Neuronal stem cell (in vitro differentiated cells): ENCODE measurements at regions not wholly inside any gene's neighbourhood (a gene's known extent, or its start where the extent isn't known, plus 50 kb on each side); places are given as distances from the start of the nearest gene placed in this dataset.

Experiments used
- DNase-seq: peaks from one replicate; pipeline ENCODE4 v3.0.0-alpha.2; 2013; ENCODE audit warnings: low spot score
- H2AFZ ChIP-seq: one replicate; pipeline ENCODE4 v1.6.1; 2013; ENCODE audit warnings: mild to moderate bottlenecking, low read length, inconsistent platforms
- H2AK5ac ChIP-seq: 2 replicates; pipeline ENCODE4 v1.6.1; 2013; ENCODE audit warnings: low read depth, mild to moderate bottlenecking, inconsistent platforms, low read length, moderate library complexity, mixed read lengths
- H2BK120ac ChIP-seq: 2 replicates; pipeline ENCODE4 v1.6.1; 2013; ENCODE audit warnings: low read depth, mild to moderate bottlenecking, inconsistent platforms, low read length, moderate library complexity, mixed read lengths
- H2BK12ac ChIP-seq: one replicate; pipeline ENCODE4 v1.6.1; 2013; ENCODE audit warnings: low read length, inconsistent platforms
- H2BK15ac ChIP-seq: 2 replicates; pipeline ENCODE4 v1.6.1; 2013; ENCODE audit warnings: mild to moderate bottlenecking, low read length, inconsistent platforms, mixed read lengths
- H2BK5ac ChIP-seq: one replicate; pipeline ENCODE4 v1.6.1; 2013; ENCODE audit warnings: inconsistent platforms, mild to moderate bottlenecking, low read length, moderate library complexity
- H3K14ac ChIP-seq: one replicate; pipeline ENCODE4 v1.6.1; 2013; ENCODE audit warnings: low read length, inconsistent platforms
- H3K18ac ChIP-seq: 2 replicates; pipeline ENCODE4 v1.6.1; 2013; ENCODE audit warnings: low read length, inconsistent platforms
- H3K23ac ChIP-seq: 2 replicates; pipeline ENCODE4 v1.6.1; 2013; ENCODE audit warnings: low read depth, mild to moderate bottlenecking, mixed read lengths, low read length, inconsistent platforms; ENCODE audit not compliant: poor library complexity
- H3K27ac ChIP-seq: replicated peaks from 3 replicates; pipeline ENCODE4 v1.5.1; 2013; ENCODE audit warnings: low read length, inconsistent platforms
- H3K27me3 ChIP-seq, 3 experiments: 2 replicates each; pipeline ENCODE4 v1.6.1; 2013; ENCODE audit warnings: low read length in 3 of 3, mild to moderate bottlenecking in 2 of 3, inconsistent platforms in 1 of 3, low read depth in 1 of 3, mixed read lengths in 1 of 3, moderate library complexity in 1 of 3; ENCODE audit not compliant: control insufficient read depth in 3 of 3, insufficient read depth in 3 of 3
- H3K36me3 ChIP-seq, 2 donors: replicated peaks in 1 of 2; 2 replicates each; pipeline ENCODE4 v1.6.1; 2013; ENCODE audit warnings: low read length in 2 of 2; ENCODE audit not compliant: control insufficient read depth in 2 of 2, insufficient read depth in 2 of 2
- H3K4ac ChIP-seq: 2 replicates; pipeline ENCODE4 v1.6.1; 2013; ENCODE audit warnings: inconsistent platforms, mild to moderate bottlenecking, low read length, moderate library complexity
- H3K4me1 ChIP-seq, 2 donors: 1 replicate in 1 of 2; 2 replicates in 1 of 2; pipeline ENCODE4 v1.6.1; 2013; ENCODE audit warnings: low read length in 2 of 2, low read depth in 1 of 2; ENCODE audit not compliant: control insufficient read depth in 2 of 2, insufficient read depth in 1 of 2
- H3K4me2 ChIP-seq: one replicate; pipeline ENCODE4 v1.6.1; 2013; ENCODE audit warnings: mild to moderate bottlenecking, low read length, inconsistent platforms; ENCODE audit not compliant: insufficient read depth, poor library complexity, severe bottlenecking
- H3K4me3 ChIP-seq, 2 donors: 2 replicates each; pipeline ENCODE4 v1.5.1; 2013; ENCODE audit warnings: low read length in 2 of 2, mild to moderate bottlenecking in 2 of 2, inconsistent platforms in 1 of 2, moderate library complexity in 1 of 2
- H3K79me1 ChIP-seq: one replicate; pipeline ENCODE4 v1.6.1; 2013; ENCODE audit warnings: low read depth, mild to moderate bottlenecking, inconsistent platforms, low read length, moderate library complexity
- H3K9ac ChIP-seq: one replicate; pipeline ENCODE4 v1.6.1; 2013; ENCODE audit warnings: mild to moderate bottlenecking, low read depth, low read length, inconsistent platforms; ENCODE audit not compliant: poor library complexity
- H3K9me3 ChIP-seq, 2 donors: replicated peaks in 1 of 2; 2 replicates each; pipeline versions ENCODE3 to v1.6.1; 2013; ENCODE audit warnings: low read length in 2 of 2, mild to moderate bottlenecking in 2 of 2, inconsistent platforms in 1 of 2, low read depth in 1 of 2, mixed read lengths in 1 of 2, moderate library complexity in 1 of 2; ENCODE audit not compliant: control insufficient read depth in 2 of 2, insufficient read depth in 1 of 2
- H4K8ac ChIP-seq: one replicate; pipeline ENCODE4 v1.6.1; 2013; ENCODE audit warnings: low read depth, mild to moderate bottlenecking, inconsistent platforms, low read length, moderate library complexity
- H4K91ac ChIP-seq: one replicate; pipeline ENCODE4 v1.6.1; 2013; ENCODE audit warnings: low read length, low read depth, mild to moderate bottlenecking, inconsistent platforms; ENCODE audit not compliant: poor library complexity
- WGBS, 2 donors: extraction: QIAGEN DNeasy Blood & Tissue Kit; methylation state at CpG; one replicate each; pipeline ENCODE4 v1.1.7; 2013; ENCODE audit warnings: missing lambda C conversion rate in 2 of 2, mixed read lengths in 1 of 2; ENCODE audit not compliant: insufficient read length in 2 of 2, insufficient replicate concordance in 1 of 2; ENCODE audit errors: extremely low coverage in 2 of 2; 5-methylcytosine and 5-hydroxymethylcytosine counted together

DNA sequence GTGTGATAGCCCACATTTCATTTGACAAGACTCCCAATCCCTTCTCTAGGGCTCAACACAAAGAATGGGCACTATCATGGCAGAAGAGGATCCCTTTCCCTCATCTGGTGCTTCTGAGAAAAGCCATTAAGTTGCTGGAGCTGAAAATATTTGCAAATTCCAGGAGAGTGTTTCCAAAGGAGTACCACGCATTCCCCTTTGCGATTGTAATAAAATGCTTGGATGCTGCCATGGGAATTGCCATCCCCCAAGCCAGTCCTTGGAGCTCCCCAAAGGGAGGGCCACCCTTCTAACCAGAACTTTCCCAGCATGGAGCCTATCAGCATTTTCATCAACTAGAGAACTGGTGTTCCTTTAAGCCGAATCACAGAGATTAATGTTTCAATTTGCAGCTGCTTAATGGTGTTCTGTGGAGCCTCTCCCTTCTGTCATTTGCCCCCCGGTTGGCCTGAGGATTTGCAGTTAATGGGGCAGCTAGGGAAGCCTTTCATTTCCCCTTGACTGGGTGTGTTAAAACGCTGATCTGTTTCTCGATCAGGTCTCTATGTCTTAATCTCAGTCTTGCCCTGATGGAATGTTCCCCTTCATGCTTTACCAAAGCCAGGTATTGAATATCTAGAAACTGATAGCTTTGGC lies 133.0 kb downstream of the ENC1 start:
- no peak overlapping the region for H3K4me3 ChIP-seq
- no peak overlapping the region for H3K23ac ChIP-seq
- no peaks in the 10 kb centered on the region for H3K36me3 ChIP-seq
- no peaks in the 10 kb centered on the region for H3K27me3 ChIP-seq
- H2AFZ ChIP-seq, result peak overlapping the region; percentile 21
- H3K4ac ChIP-seq, result no peak overlapping the region
- no peak overlapping the region for H2BK15ac ChIP-seq
- H3K14ac ChIP-seq, result no peak overlapping the region
- no peak overlapping the region for H4K8ac ChIP-seq
- WGBS, 2 donors, result no CpG with 5 or more reads among the region's 6 CpGs
- H2AK5ac ChIP-seq, result no peak overlapping the region
- no peak overlapping the region for H2BK12ac ChIP-seq
- DNase-seq, result no peak
- H2BK5ac ChIP-seq, result no peak overlapping the region
- H3K27ac ChIP-seq, result no peak overlapping the region
- no peaks in the 10 kb centered on the region for H3K79me1 ChIP-seq
- no peak overlapping the region for H3K9ac ChIP-seq
- no peak overlapping the region for H3K4me2 ChIP-seq
- peaks cover 0 to 2% of the 10 kb centered on the region in 2 donors for H3K4me1 ChIP-seq
- no peak overlapping the region for H4K91ac ChIP-seq
- H3K9me3 ChIP-seq, result no peaks in the 10 kb centered on the region
- H2BK120ac ChIP-seq, result no peak overlapping the region
- H3K18ac ChIP-seq, result no peak overlapping the region

DNA sequence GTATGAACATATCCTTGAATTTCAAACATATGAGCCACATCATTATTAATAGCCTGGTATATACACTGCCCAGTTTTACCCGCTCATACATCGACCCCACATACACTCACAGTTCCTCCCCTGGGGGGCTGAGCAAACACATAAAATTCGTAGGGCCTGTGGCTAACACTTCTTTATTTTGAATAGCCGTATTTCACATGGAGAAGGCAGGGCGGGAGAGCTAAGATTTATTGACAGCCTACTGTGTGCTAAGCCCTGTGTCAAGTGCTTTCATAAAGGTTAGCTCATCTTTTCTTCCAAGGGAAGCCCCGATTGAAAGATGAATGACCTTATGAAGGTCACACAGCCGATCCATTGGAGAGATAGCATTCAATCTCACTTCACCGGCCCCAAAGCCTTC lies 134.4 kb downstream of the ENC1 start:
- Histone ChIP-seq H3K18ac (peak overlapping the region; percentile 79), H3K4me3 (no peak overlapping the region), H3K23ac (no peak overlapping the region), H2BK12ac (no peak overlapping the region), H2BK5ac (no peak overlapping the region), H3K9ac (no peak overlapping the region), H3K27ac (no peak overlapping the region), H3K36me3 (no peaks in the 10 kb centered on the region), H2AFZ (no peak overlapping the region), H2BK120ac (no peak overlapping the region), H3K4ac (no peak overlapping the region), H3K9me3 (no peaks in the 10 kb centered on the region), H2AK5ac (peak overlapping the region; percentile 5), H3K4me2 (no peak overlapping the region), H3K27me3 (no peaks in the 10 kb centered on the region), H3K14ac (no peak overlapping the region), H4K8ac (no peak overlapping the region), H3K79me1 (no peaks in the 10 kb centered on the region), H4K91ac (no peak overlapping the region), H2BK15ac (no peak overlapping the region), H3K4me1 (peaks cover 0 to 3% of the 10 kb centered on the region in 2 donors)
- WGBS, 2 donors, result no CpG with 5 or more reads among the region's 8 CpGs
- no peak for DNase-seq

DNA sequence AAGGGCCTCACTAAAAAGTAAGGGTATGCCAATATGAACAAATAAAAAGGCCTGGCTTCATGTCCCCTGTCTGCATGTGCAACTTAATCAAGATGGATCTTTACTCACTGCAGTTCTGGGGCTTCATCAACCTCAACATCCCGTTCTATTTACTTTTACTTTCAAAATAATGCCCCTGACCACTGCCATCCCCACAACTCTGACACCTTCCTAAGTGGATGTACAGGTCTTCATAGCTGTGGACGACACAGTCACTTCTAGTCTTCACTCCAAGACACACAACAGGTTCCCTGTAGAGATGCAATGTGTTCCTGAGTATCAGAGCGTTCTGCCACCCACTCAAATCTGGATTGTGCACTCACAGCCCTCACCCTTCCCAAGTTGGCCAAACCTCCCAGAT lies 136.1 kb downstream of the ENC1 start:
- H3K79me1 ChIP-seq, result no peaks in the 10 kb centered on the region
- no peak overlapping the region for H3K14ac ChIP-seq
- no peak overlapping the region for H2BK15ac ChIP-seq
- H3K27ac ChIP-seq, result no peak overlapping the region
- no peak overlapping the region for H3K4me3 ChIP-seq
- H3K36me3 ChIP-seq, result no peaks in the 10 kb centered on the region
- no peaks in the 10 kb centered on the region for H3K9me3 ChIP-seq
- DNase-seq, result no peak
- 100% methylated on average over 1 of the region's 3 CpGs; no CpG with 5 or more reads in 1 of the 2 donors for WGBS, 2 donors
- no peaks in the 10 kb centered on the region for H3K27me3 ChIP-seq
- H2BK5ac ChIP-seq, result no peak overlapping the region
- H3K9ac ChIP-seq, result no peak overlapping the region
- H4K91ac ChIP-seq, result no peak overlapping the region
- no peak overlapping the region for H3K4ac ChIP-seq
- no peak overlapping the region for H3K4me2 ChIP-seq
- no peak overlapping the region for H2AFZ ChIP-seq
- no peak overlapping the region for H2BK120ac ChIP-seq
- H3K23ac ChIP-seq, result no peak overlapping the region
- H3K18ac ChIP-seq, result no peak overlapping the region
- no peak overlapping the region for H4K8ac ChIP-seq
- no peak overlapping the region for H2BK12ac ChIP-seq
- no peak overlapping the region for H2AK5ac ChIP-seq
- peaks cover 4 to 18% of the 10 kb centered on the region in 2 donors for H3K4me1 ChIP-seq

DNA sequence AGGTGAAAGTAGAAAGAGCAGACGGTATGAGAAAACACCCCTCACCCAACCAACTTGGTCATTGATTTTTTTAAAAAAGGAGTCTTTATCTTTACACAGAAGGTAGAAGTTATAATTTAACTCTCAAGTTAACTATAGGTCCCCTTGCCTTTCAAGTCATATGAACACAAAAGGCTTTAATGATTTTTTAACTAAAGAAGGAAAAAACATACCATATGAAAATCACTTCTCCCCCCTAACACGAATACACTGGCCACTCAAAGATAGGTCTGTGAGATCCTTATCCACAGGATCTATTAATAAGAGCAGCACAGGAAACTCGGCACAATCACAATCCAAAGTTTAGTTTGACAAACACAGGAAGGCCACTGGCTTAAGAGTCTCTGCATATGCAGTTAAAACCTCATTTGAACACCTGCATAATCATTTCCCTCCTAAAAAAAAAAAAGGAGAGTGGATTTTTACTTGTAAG lies 138.0 kb downstream of the ENC1 start:
- no peak overlapping the region for H3K4me3 ChIP-seq
- H3K18ac ChIP-seq, result no peak overlapping the region
- H2BK15ac ChIP-seq, result no peak overlapping the region
- no peak for DNase-seq
- no peak overlapping the region for H3K14ac ChIP-seq
- no peaks in the 10 kb centered on the region for H3K79me1 ChIP-seq
- no CpG with 5 or more reads among the region's 3 CpGs for WGBS, 2 donors
- H3K27me3 ChIP-seq, result no peaks in the 10 kb centered on the region
- H2BK5ac ChIP-seq, result no peak overlapping the region
- H3K36me3 ChIP-seq, result no peaks in the 10 kb centered on the region
- peaks cover 4 to 25% of the 10 kb centered on the region in 2 donors for H3K4me1 ChIP-seq
- no peak overlapping the region for H3K23ac ChIP-seq
- H2BK12ac ChIP-seq, result no peak overlapping the region
- no peaks in the 10 kb centered on the region for H3K9me3 ChIP-seq
- H3K4ac ChIP-seq, result no peak overlapping the region
- H4K91ac ChIP-seq, result no peak overlapping the region
- no peak overlapping the region for H3K9ac ChIP-seq
- H2BK120ac ChIP-seq, result no peak overlapping the region
- H2AK5ac ChIP-seq, result no peak overlapping the region
- H3K27ac ChIP-seq, result no peak overlapping the region
- no peak overlapping the region for H4K8ac ChIP-seq
- H2AFZ ChIP-seq, result peak overlapping the region; percentile 55
- no peak overlapping the region for H3K4me2 ChIP-seq
